Glutamatergic neuron (in vitro differentiated cells): ENCODE measurements at regions not wholly inside any gene's neighbourhood (a gene's known extent, or its start where the extent isn't known, plus 50 kb on each side); places are given as distances from the start of the nearest gene placed in this dataset.
"Not testable (repeated sequence)": the region's sequence is repeated elsewhere in the genome, so short reads cannot be mapped to it uniquely, and the experiment has no call there.

Experiments
- DNase-seq: peaks from one replicate; pipeline ENCODE4 v3.0.0; 2022
- H3K27ac Mint-ChIP-seq: one replicate; pipeline ENCODE4 v1.8.0; 2020; ENCODE audit warnings: mild to moderate bottlenecking, mixed read lengths, inconsistent platforms; ENCODE audit not compliant: unreplicated experiment
- H3K27me3 Mint-ChIP-seq: one replicate; pipeline ENCODE4 v1.8.0; 2020; ENCODE audit warnings: mild to moderate bottlenecking, moderate library complexity, mixed read lengths, inconsistent platforms; ENCODE audit not compliant: unreplicated experiment
- H3K36me3 Mint-ChIP-seq: one replicate; pipeline ENCODE4 v1.8.0; 2020; ENCODE audit warnings: mild to moderate bottlenecking, mixed read lengths, inconsistent platforms; ENCODE audit not compliant: unreplicated experiment
- H3K4me1 Mint-ChIP-seq: one replicate; pipeline ENCODE4 v1.8.0; 2020; ENCODE audit warnings: mild to moderate bottlenecking, low read depth, mixed read lengths, inconsistent platforms; ENCODE audit not compliant: unreplicated experiment
- H3K4me3 Mint-ChIP-seq: one replicate; pipeline ENCODE4 v1.8.0; 2020; ENCODE audit warnings: mild to moderate bottlenecking, mixed read lengths, inconsistent platforms; ENCODE audit not compliant: unreplicated experiment
- H3K9me3 Mint-ChIP-seq: one replicate; pipeline ENCODE4 v1.8.0; 2020; ENCODE audit warnings: mild to moderate bottlenecking, moderate library complexity, mixed read lengths, inconsistent platforms; ENCODE audit not compliant: unreplicated experiment
- TF ChIP-seq, protein P1 (sequence below): fragments of 200-600 bp; sonication (generic); IDR thresholded peaks from one replicate; pipeline ENCODE4 v1.5.0; 2021; ENCODE audit not compliant: partially characterized antibody, unreplicated experiment

DNA sequence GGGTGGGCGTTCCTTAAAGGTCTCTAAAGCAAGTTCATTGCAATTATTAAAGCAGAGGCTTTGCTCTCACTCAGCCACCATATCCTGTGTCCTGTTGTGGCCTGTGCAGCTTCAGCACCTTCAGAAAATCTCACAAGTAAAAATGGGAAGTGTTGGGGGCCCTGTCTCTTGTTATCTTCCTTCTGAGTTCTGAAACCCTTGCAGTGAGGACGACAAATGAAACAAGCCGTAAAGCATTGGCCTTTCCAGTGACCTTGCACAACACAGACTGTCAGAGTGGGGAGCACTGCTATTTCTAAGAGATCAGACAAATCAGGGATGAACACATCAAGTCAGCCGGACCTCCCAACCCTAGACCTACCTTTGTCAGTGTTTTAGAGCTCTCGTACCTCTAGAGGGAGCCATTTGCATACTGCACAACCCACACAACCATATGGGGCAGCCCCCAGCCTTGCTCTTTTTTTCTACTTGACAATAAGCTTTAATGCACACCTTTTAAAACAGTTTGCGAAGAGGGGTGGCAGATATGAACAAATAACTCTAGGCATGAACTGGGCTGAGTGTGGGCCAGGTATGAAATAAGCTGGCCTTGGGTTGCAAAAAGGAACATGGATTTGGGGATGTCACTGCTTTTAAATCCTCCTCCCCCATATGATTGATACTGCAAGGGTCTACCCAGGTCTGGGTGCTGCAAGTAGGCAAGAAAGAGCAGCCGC lies 89.8 kb downstream of the KATNIP start:
- Mint-ChIP-seq H3K36me3 (no peaks in the 10 kb centered on the region), H3K27ac (peak overlapping the region; percentile 18), H3K4me3 (no peak overlapping the region), H3K9me3 (peaks cover 1% of the 10 kb centered on the region), H3K27me3 (no peaks in the 10 kb centered on the region), H3K4me1 (peaks cover 14% of the 10 kb centered on the region)
- TF ChIP-seq, protein P1, sequence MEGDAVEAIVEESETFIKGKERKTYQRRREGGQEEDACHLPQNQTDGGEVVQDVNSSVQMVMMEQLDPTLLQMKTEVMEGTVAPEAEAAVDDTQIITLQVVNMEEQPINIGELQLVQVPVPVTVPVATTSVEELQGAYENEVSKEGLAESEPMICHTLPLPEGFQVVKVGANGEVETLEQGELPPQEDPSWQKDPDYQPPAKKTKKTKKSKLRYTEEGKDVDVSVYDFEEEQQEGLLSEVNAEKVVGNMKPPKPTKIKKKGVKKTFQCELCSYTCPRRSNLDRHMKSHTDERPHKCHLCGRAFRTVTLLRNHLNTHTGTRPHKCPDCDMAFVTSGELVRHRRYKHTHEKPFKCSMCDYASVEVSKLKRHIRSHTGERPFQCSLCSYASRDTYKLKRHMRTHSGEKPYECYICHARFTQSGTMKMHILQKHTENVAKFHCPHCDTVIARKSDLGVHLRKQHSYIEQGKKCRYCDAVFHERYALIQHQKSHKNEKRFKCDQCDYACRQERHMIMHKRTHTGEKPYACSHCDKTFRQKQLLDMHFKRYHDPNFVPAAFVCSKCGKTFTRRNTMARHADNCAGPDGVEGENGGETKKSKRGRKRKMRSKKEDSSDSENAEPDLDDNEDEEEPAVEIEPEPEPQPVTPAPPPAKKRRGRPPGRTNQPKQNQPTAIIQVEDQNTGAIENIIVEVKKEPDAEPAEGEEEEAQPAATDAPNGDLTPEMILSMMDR: peak; percentile 69
- no peak for DNase-seq

DNA sequence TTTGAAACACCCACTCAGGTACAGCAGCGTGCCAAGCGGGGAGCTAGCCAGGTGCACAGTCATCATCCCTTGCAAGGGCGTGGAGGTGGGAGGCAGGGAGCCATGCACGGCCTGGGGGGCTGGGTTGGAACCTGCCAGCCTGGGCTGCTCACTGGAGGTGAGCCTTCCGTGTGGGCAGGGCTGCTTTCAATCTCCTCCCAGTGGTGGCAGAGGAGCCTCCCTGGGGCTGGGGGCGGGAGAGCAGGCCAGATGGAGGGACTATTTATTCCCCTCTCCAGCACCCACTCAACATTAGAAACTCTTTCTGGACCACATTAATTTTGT lies 90.3 kb downstream of the KATNIP start:
- H3K36me3 Mint-ChIP-seq: no peaks in the 10 kb centered on the region
- peaks cover 13% of the 10 kb centered on the region for H3K4me1 Mint-ChIP-seq
- no peak overlapping the region for H3K4me3 Mint-ChIP-seq
- H3K27ac Mint-ChIP-seq: no peak overlapping the region
- no peak for DNase-seq
- H3K27me3 Mint-ChIP-seq: no peaks in the 10 kb centered on the region
- peaks cover 1% of the 10 kb centered on the region for H3K9me3 Mint-ChIP-seq
- TF ChIP-seq, protein P1: no peak

DNA sequence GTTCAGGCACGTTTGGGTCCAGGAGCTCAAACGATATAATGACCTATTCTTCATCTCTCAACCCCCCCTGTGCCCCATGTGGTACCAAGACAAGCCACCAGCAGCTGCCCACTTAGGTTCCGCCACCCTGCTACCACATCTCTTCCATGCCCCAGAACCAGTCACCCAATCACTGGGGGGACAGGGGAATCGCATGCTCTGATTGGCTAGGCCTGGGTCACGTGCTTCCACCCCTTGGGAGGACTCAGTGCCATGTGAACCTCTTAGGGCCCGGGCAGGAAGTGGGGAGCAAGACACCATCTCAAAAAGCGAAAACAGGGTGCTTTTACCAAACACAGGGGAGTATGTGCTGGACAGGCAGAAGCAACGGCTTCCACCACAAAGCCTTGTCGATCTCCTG lies 91.3 kb downstream of the KATNIP start:
- peaks cover 1% of the 10 kb centered on the region for H3K9me3 Mint-ChIP-seq
- TF ChIP-seq, protein P1: no peak
- H3K4me1 Mint-ChIP-seq: peaks cover 11% of the 10 kb centered on the region
- no peak for DNase-seq
- H3K27me3 Mint-ChIP-seq: no peaks in the 10 kb centered on the region
- no peak overlapping the region for H3K27ac Mint-ChIP-seq
- no peak overlapping the region for H3K4me3 Mint-ChIP-seq
- no peaks in the 10 kb centered on the region for H3K36me3 Mint-ChIP-seq

DNA sequence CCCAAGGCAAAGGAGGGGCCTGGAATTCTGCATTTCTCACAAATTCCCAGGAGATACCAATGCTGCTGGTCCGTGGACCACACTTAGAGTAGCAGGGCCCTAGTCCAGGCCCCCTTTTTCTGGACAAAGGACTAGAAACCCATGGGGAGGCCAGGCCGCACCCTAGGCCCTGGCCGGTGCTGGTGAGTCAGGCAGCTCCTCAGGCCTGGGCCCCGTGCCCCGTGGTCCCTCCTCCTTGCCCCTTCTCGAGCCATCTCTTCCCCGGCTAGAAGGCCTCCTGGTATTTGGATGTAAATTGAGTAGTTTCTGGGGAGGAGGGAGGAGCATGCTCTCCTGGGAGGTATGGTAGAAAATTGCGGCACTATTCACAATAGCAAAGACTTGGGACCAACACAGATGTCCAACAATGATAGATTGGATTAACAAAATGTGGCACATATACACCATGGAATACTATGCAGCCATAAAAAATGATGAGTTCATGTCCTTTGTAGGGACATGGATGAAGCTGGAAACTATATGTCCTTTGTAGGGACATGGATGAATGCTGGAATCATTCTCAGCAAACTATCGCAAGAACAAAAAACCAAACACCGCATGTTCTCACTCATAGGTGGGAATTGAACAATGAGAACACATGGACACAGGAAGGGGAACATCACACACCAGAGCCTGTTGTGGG lies 91.9 kb downstream of the KATNIP start:
- H3K9me3 Mint-ChIP-seq, H3K4me3 Mint-ChIP-seq, H3K36me3 Mint-ChIP-seq, DNase-seq, H3K27me3 Mint-ChIP-seq, H3K4me1 Mint-ChIP-seq, H3K27ac Mint-ChIP-seq: not testable (repeated sequence)

DNA sequence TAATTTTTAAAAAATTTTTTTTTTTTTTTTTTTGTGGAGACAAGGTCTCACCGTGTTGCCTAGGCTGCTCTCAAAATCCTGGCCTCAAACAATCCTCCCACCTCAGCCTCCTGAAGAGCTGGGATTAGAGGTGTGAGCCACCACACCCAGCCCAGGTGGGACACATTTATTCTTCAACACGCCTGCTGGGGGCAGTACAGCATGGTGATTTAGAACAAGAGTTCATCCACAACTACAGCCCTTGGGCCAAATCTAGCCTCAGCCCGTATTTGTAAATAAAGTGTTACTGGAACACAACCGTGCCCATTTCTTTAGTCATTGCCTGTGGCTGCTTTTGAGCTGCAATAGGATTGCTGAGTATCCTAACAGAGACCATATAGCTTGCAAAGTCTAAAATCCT lies 92.8 kb downstream of the KATNIP start:
- TF ChIP-seq, protein P1: peak; percentile 60
- Mint-ChIP-seq H3K27me3 (no peaks in the 10 kb centered on the region), H3K4me1 (peaks cover 3% of the 10 kb centered on the region), H3K9me3 (peaks cover 1% of the 10 kb centered on the region), H3K36me3 (no peaks in the 10 kb centered on the region), H3K27ac (no peak overlapping the region), H3K4me3 (no peak overlapping the region)
- DNase-seq: no peak
